ENCODE measurements at regions not wholly inside any gene's neighbourhood (a gene's known extent, or its start where the extent isn't known, plus 50 kb on each side); places are given as distances from the start of the nearest gene placed in this dataset.

GRCh38 chr5:155915601-155916000 lies 411.4 kb upstream of the SGCD start:
- TF ChIP-seq GATA2 (IDR thresholded peaks at IDR 0.05; ENCODE audit: low read depth, low read length) (no peak), GATA3 (IDR thresholded peaks at IDR 0.05; ENCODE audit: low read depth, low read length) (no peak)

- TF ChIP-seq GATA2 (IDR thresholded peaks at IDR 0.05; ENCODE audit: low read depth, low read length) (no peak), GATA3 (IDR thresholded peaks at IDR 0.05; ENCODE audit: low read depth, low read length) (no peak)
Measured at GRCh38 chr5:155919126-155919525, 407.8 kb upstream of the SGCD start.

- TF ChIP-seq GATA3 (IDR thresholded peaks at IDR 0.05; ENCODE audit: low read depth, low read length) (no peak), GATA2 (IDR thresholded peaks at IDR 0.05; ENCODE audit: low read depth, low read length) (no peak)
Measured at GRCh38 chr5:155919725-155920124, 407.2 kb upstream of the SGCD start.

- TF ChIP-seq GATA2 (IDR thresholded peaks at IDR 0.05; ENCODE audit: low read depth, low read length) (no peak), GATA3 (IDR thresholded peaks at IDR 0.05; ENCODE audit: low read depth, low read length) (no peak)
Measured at GRCh38 chr5:155921621-155922020, 405.3 kb upstream of the SGCD start.

GRCh38 chr5:155923784-155924183 lies 403.2 kb upstream of the SGCD start:
- TF ChIP-seq GATA3 (IDR thresholded peaks at IDR 0.05; ENCODE audit: low read depth, low read length) (no peak), GATA2 (IDR thresholded peaks at IDR 0.05; ENCODE audit: low read depth, low read length) (no peak)

GRCh38 chr5:155926031-155926430 lies 400.9 kb upstream of the SGCD start:
- TF ChIP-seq GATA2 (IDR thresholded peaks at IDR 0.05; ENCODE audit: low read depth, low read length) = no peak
- no peak for TF ChIP-seq GATA3 (IDR thresholded peaks at IDR 0.05; ENCODE audit: low read depth, low read length)

GRCh38 chr5:155926766-155927165 lies 400.2 kb upstream of the SGCD start:
- TF ChIP-seq GATA3 (IDR thresholded peaks at IDR 0.05; ENCODE audit: low read depth, low read length) = no peak
- TF ChIP-seq GATA2 (IDR thresholded peaks at IDR 0.05; ENCODE audit: low read depth, low read length) = no peak

GRCh38 chr5:155929112-155929511 lies 397.9 kb upstream of the SGCD start:
- TF ChIP-seq GATA2 (IDR thresholded peaks at IDR 0.05; ENCODE audit: low read depth, low read length) (no peak), GATA3 (IDR thresholded peaks at IDR 0.05; ENCODE audit: low read depth, low read length) (no peak)

- TF ChIP-seq GATA2 (IDR thresholded peaks at IDR 0.05; ENCODE audit: low read depth, low read length) = no peak
- no peak for TF ChIP-seq GATA3 (IDR thresholded peaks at IDR 0.05; ENCODE audit: low read depth, low read length)
Measured at GRCh38 chr5:155934964-155935363, 392.0 kb upstream of the SGCD start.

GRCh38 chr5:155935723-155936122 lies 391.2 kb upstream of the SGCD start:
- TF ChIP-seq GATA3 (IDR thresholded peaks at IDR 0.05; ENCODE audit: low read depth, low read length) = no peak
- no peak for TF ChIP-seq GATA2 (IDR thresholded peaks at IDR 0.05; ENCODE audit: low read depth, low read length)

- TF ChIP-seq GATA2 (IDR thresholded peaks at IDR 0.05; ENCODE audit: low read depth, low read length) = no peak
- TF ChIP-seq GATA3 (IDR thresholded peaks at IDR 0.05; ENCODE audit: low read depth, low read length) = no peak
Measured at GRCh38 chr5:155936520-155937406, 390.2 kb upstream of the SGCD start.

- TF ChIP-seq GATA3 (IDR thresholded peaks at IDR 0.05; ENCODE audit: low read depth, low read length) = no peak
- no peak for TF ChIP-seq GATA2 (IDR thresholded peaks at IDR 0.05; ENCODE audit: low read depth, low read length)
Measured at GRCh38 chr5:155938051-155938450, 388.9 kb upstream of the SGCD start.

GRCh38 chr5:155941340-155941739 lies 385.6 kb upstream of the SGCD start:
- TF ChIP-seq GATA3 (IDR thresholded peaks at IDR 0.05; ENCODE audit: low read depth, low read length) (no peak), GATA2 (IDR thresholded peaks at IDR 0.05; ENCODE audit: low read depth, low read length) (no peak)

- TF ChIP-seq GATA2 (IDR thresholded peaks at IDR 0.05; ENCODE audit: low read depth, low read length) (no peak), GATA3 (IDR thresholded peaks at IDR 0.05; ENCODE audit: low read depth, low read length) (no peak)
Measured at GRCh38 chr5:155943516-155944407, 383.2 kb upstream of the SGCD start.

All from SH-SY5Y (cell line).